OCI-LY1 (cell line): ENCODE measurements at regions not wholly inside any gene's neighbourhood (a gene's known extent, or its start where the extent isn't known, plus 50 kb on each side); places are given as distances from the start of the nearest gene placed in this dataset.

Experiments used
- CTCF ChIP-seq: fragments of 200-600 bp; sonication (generic), shearing (Covaris generic); IDR thresholded peaks from 2 replicates; pipeline ENCODE4 v1.5.1; 2017; ENCODE audit warnings: mild to moderate bottlenecking, antibody characterized with exemption, low read length, moderate library complexity, mixed read lengths
- EZH2 ChIP-seq: fragments of 200-600 bp; sonication (generic), shearing (Covaris generic); IDR thresholded peaks from 2 replicates; pipeline ENCODE4 v1.8.0; 2017; ENCODE audit warnings: borderline replicate concordance, mixed run types, mild to moderate bottlenecking, antibody characterized with exemption, low read length, moderate library complexity, mixed read lengths

GRCh38 chr6:71015392-71015791 lies 58.5 kb upstream of the B3GAT2 start:
- TF ChIP-seq CTCF (no peak), EZH2 (no peak)
